GM18868 (cell line): ENCODE measurements at regions not wholly inside any gene's neighbourhood (a gene's known extent, or its start where the extent isn't known, plus 50 kb on each side); places are given as distances from the start of the nearest gene placed in this dataset.
A peak's percentile ranks its signal among the peaks of the same experiment; 100 is the strongest.

Experiments
- ATAC-seq: cut with Tn5 transposase; IDR thresholded peaks from one replicate; pipeline ENCODE4 v1.9.1; 2021; ENCODE audit warnings: mild to moderate bottlenecking, moderate library complexity; ENCODE audit not compliant: unreplicated experiment

- ATAC-seq, result no peak
These were observed 53.5 kb downstream of the ZNF608 start for GRCh38 chr5:124692950-124693349.

- ATAC-seq, result no peak
These were observed 54.1 kb downstream of the ZNF608 start for GRCh38 chr5:124692324-124692723.

- no peak for ATAC-seq
These were observed 56.8 kb downstream of the ZNF608 start for GRCh38 chr5:124689653-124690052.

GRCh38 chr5:124686239-124687004 lies 60.0 kb downstream of the ZNF608 start:
- ATAC-seq, result no peak

- ATAC-seq, result peak; percentile 43
These were observed 61.0 kb downstream of the ZNF608 start for GRCh38 chr5:124685404-124685930.

- no peak for ATAC-seq
These were observed 62.4 kb downstream of the ZNF608 start for GRCh38 chr5:124683917-124684555.

- ATAC-seq, result no peak
These were observed 66.8 kb downstream of the ZNF608 start for GRCh38 chr5:124679578-124680199.

- no peak for ATAC-seq
These were observed 67.4 kb downstream of the ZNF608 start for GRCh38 chr5:124678922-124679519.

- ATAC-seq, result no peak
These were observed 68.0 kb downstream of the ZNF608 start for GRCh38 chr5:124678468-124678867.

- ATAC-seq, result no peak
These were observed 68.8 kb downstream of the ZNF608 start for GRCh38 chr5:124677374-124678351.

GRCh38 chr5:124675931-124676846 lies 70.2 kb downstream of the ZNF608 start:
- ATAC-seq, result no peak

- ATAC-seq, result no peak
These were observed 75.2 kb downstream of the ZNF608 start for GRCh38 chr5:124671193-124671592.

GRCh38 chr5:124670722-124671184 lies 75.7 kb downstream of the ZNF608 start:
- ATAC-seq, result no peak

GRCh38 chr5:124669956-124670721 lies 76.3 kb downstream of the ZNF608 start:
- ATAC-seq, result no peak

GRCh38 chr5:124669300-124669648 lies 77.2 kb downstream of the ZNF608 start:
- ATAC-seq, result no peak

GRCh38 chr5:124668353-124669299 lies 77.8 kb downstream of the ZNF608 start:
- ATAC-seq, result no peak

GRCh38 chr5:124665625-124666024 lies 80.8 kb downstream of the ZNF608 start:
- ATAC-seq, result no peak
